Motor neuron (in vitro differentiated cells): ENCODE measurements at regions not wholly inside any gene's neighbourhood (a gene's known extent, or its start where the extent isn't known, plus 50 kb on each side); places are given as distances from the start of the nearest gene placed in this dataset.

ENCODE experiments used
- ATAC-seq, 8 experiments: fragments of 200-7000 bp; cut with Tn5 transposase; replicated peaks in 6 of 8; 2 replicates each; pipeline ENCODE4 v1.8.0; 2021; ENCODE audit warnings: mild to moderate bottlenecking in 8 of 8, moderate library complexity in 8 of 8
- H3K27ac ChIP-seq, 2 donors: fragments of 250-450 bp; sonication (Bioruptor Pico); 2 replicates each; pipeline ENCODE4 v1.9.0; 2021; ENCODE audit warnings: antibody characterized with exemption in 2 of 2, mild to moderate bottlenecking in 2 of 2, moderate library complexity in 1 of 2
- H3K4me1 ChIP-seq, 2 donors: fragments of 250-450 bp; sonication (Bioruptor Pico); replicated peaks in 1 of 2; 2 replicates each; pipeline ENCODE4 v1.6.1; 2021; ENCODE audit warnings: antibody characterized with exemption in 2 of 2, mild to moderate bottlenecking in 2 of 2, moderate library complexity in 1 of 2
- H3K4me3 ChIP-seq, 5 donors: fragments of 250-450 bp; sonication (Bioruptor Pico); 2 replicates each; pipeline ENCODE4 v1.9.0; 2021; ENCODE audit warnings: antibody characterized with exemption in 5 of 5, mild to moderate bottlenecking in 5 of 5, moderate library complexity in 4 of 5
- WGBS, 10 experiments: fragments of 450-650 bp; shearing (Covaris generic); methylation state at CpG; one replicate each; pipeline ENCODE4 v1.0.0; 2022; 5-methylcytosine and 5-hydroxymethylcytosine counted together
- in situ Hi-C, 9 experiments: fragments of 400-800 bp; cut with MboI; loops; one replicate each; pipeline ENCODE4 v1.15.0; 2021; ENCODE audit warnings: low sequenced_read_pairs in 9 of 9, low pct_unique_long_range_greater_than_20kb in 2 of 9; ENCODE audit not compliant: unreplicated experiment in 9 of 9

- no peak for ATAC-seq
- in situ Hi-C loops: no loop called here
- WGBS, 10 experiments: 0 to 91% (median 75%) methylated on average over 1 to 9 of the region's 9 CpGs
- no peak overlapping the region for H3K27ac ChIP-seq
- H3K4me1 ChIP-seq: peaks cover 17 to 25% of the 10 kb centered on the region in 2 donors
- H3K4me3 ChIP-seq: no peak overlapping the region
Observed at GRCh38 chr17:77814091-77814772, 144.3 kb upstream of the TNRC6C start.

- 71 to 100% (median 81%) methylated on average over 2 to 6 of the region's 13 CpGs; no CpG with 5 or more reads in 5 of the 10 experiments for WGBS, 10 experiments
- Histone ChIP-seq H3K4me3 (no peak overlapping the region), H3K4me1 (peaks cover 14 to 21% of the 10 kb centered on the region in 2 donors), H3K27ac (no peak overlapping the region)
- in situ Hi-C loops: no loop called here
- ATAC-seq: peak in 3 of 8 experiments; percentile 38 to 59 (median 41)
Observed at GRCh38 chr17:77815127-77815905, 143.2 kb upstream of the TNRC6C start.

- Histone ChIP-seq H3K4me1 (peaks cover 14 to 15% of the 10 kb centered on the region in 2 donors), H3K4me3 (no peak overlapping the region), H3K27ac (no peak overlapping the region)
- no peak for ATAC-seq
- in situ Hi-C loops: no loop called here
- 60 to 100% (median 73%) methylated on average over 1 to 3 of the region's 4 CpGs; no CpG with 5 or more reads in 1 of the 10 experiments for WGBS, 10 experiments
Observed at GRCh38 chr17:77817953-77818352, 140.6 kb upstream of the TNRC6C start.

GRCh38 chr17:77819497-77819896 lies 139.0 kb upstream of the TNRC6C start:
- Histone ChIP-seq H3K4me3 (no peak overlapping the region), H3K4me1 (peaks cover 14 to 22% of the 10 kb centered on the region in 2 donors), H3K27ac (no peak overlapping the region)
- in situ Hi-C loops: no loop called here
- no peak for ATAC-seq
- 30 to 100% (median 79%) methylated on average over 1 to 3 of the region's 3 CpGs; no CpG with 5 or more reads in 5 of the 10 experiments for WGBS, 10 experiments

DNA sequence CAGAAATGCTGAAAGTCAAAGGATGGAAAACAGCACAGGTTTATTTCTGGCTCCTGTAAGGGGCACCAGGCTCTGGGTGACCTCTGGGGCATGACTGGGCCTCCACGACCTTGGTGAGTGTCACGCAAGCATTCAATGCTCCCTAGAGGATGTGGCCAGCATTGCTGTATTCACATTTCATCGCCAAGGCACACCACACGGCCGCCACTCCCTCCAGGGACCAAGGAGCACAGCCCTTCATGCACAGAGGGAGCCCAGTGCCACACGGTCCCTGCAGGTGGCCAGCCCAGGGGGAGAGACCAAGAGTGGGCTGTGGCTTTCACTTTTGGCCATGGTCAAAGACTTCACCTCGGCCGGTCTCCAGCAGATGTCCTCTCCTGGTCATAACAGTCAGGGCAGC lies 137.4 kb upstream of the TNRC6C start:
- ATAC-seq: peak; percentile 16 to 68 (median 40)
- peaks cover 14 to 23% of the 10 kb centered on the region in 2 donors for H3K4me1 ChIP-seq
- no peak overlapping the region for H3K27ac ChIP-seq
- in situ Hi-C loops: no loop called here
- WGBS, 10 experiments: 26 to 100% (median 65%) methylated on average over 2 to 4 of the region's 8 CpGs; no CpG with 5 or more reads in 5 of the 10 experiments
- H3K4me3 ChIP-seq: no peak overlapping the region

GRCh38 chr17:77822302-77823030 lies 136.0 kb upstream of the TNRC6C start:
- in situ Hi-C loops: no loop called here
- 0 to 100% (median 60%) methylated on average over 1 to 7 of the region's 22 CpGs; no CpG with 5 or more reads in 3 of the 10 experiments for WGBS, 10 experiments
- H3K27ac ChIP-seq: no peak overlapping the region
- peak in 6 of 8 experiments; percentile 15 to 78 (median 27) for ATAC-seq
- no peak overlapping the region for H3K4me3 ChIP-seq
- peaks cover 17 to 28% of the 10 kb centered on the region in 2 donors for H3K4me1 ChIP-seq

DNA sequence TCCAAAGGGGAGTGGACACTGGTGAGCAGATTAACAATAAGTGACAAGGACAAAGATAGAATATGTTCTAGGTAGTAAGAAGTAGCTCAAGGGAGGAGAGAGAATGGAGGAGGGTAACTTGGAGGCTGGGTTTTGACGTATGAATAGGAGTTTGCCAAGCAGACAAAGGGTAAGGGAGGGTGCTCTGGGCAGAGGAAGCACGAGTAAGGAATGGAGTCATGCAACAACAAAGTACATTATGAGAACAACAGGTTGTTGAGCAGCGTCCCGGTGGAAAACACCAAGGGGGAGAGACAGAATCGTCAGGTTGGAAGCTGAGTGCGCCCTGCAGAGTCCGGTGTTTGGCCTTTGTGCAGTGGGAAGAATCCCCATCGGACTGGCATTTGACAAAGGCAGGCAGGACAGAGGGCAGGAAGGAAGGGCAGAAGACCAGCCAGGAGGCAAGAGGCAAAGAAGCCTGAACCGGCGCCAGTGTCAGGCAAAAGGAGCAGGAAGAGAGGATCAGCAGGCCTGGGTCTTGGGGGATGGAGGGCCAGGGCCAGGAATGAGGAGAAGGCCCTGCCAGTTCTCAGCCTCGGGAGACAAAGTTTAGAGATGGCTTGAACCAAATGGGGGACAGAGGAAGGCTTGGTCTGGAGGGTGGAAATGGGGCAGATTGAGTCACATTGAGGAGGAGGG lies 134.3 kb upstream of the TNRC6C start:
- 67 to 90% (median 80%) methylated on average over 1 to 10 of the region's 11 CpGs; no CpG with 5 or more reads in 1 of the 10 experiments for WGBS, 10 experiments
- in situ Hi-C loops: no loop called here
- Histone ChIP-seq H3K4me3 (no peak overlapping the region), H3K27ac (no peak overlapping the region), H3K4me1 (peaks cover 26 to 37% of the 10 kb centered on the region in 2 donors)
- no peak for ATAC-seq

DNA sequence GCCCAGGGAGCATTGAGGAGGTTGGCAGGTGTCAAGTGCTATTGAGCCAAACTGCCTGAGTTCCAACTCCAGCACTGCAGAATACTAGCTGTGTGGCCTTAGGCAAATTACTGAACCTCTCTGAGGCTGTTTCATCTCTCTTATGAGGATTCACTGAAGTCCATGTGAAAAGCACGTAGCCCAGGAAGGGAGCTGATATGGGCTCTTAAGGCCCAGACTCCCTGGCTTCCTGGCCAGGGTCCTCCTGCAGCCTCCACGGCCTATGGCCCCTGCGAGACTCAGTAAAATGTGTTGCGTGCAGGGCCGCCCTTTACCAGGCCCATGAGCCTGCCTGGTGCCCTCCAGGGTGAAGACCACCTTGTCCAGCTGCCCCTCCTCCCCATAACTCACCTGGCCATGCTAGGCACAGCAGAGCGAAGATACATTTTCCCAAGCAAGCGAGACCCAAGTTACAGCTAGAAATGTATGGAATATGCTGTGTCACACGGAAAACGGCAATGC lies 133.7 kb upstream of the TNRC6C start:
- peaks cover 32 to 42% of the 10 kb centered on the region in 2 donors for H3K4me1 ChIP-seq
- no peak overlapping the region for H3K4me3 ChIP-seq
- no peak for ATAC-seq
- WGBS, 10 experiments: 83 to 100% (median 94%) methylated on average over 1 to 9 of the region's 9 CpGs; no CpG with 5 or more reads in 3 of the 10 experiments
- in situ Hi-C loops: no loop called here
- H3K27ac ChIP-seq: no peak overlapping the region

DNA sequence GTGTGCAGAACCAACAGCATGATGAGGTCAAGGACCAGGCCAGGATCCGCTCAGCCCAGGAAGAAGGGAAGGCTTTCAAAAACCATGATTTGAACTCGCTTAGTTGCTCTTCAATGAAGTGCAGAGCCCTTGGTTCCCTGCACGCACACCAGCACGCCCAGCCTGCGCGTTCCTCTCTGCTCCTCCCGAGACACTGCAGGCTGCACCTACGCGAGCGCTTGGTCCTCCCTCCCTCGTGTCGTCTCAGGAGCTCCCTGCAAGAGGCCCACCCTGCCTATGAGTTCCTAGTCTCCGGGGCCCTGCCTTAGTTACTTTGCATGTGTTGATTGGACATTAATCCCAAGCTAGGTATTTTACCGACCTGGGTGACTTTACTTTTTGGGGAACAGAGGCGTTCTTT lies 132.9 kb upstream of the TNRC6C start:
- peaks cover 39 to 50% of the 10 kb centered on the region in 2 donors for H3K4me1 ChIP-seq
- ATAC-seq: no peak
- no peak overlapping the region for H3K4me3 ChIP-seq
- H3K27ac ChIP-seq: no peak overlapping the region
- in situ Hi-C loops: no loop called here
- WGBS, 10 experiments: 64 to 100% (median 82%) methylated on average over 1 to 8 of the region's 15 CpGs; no CpG with 5 or more reads in 5 of the 10 experiments

DNA sequence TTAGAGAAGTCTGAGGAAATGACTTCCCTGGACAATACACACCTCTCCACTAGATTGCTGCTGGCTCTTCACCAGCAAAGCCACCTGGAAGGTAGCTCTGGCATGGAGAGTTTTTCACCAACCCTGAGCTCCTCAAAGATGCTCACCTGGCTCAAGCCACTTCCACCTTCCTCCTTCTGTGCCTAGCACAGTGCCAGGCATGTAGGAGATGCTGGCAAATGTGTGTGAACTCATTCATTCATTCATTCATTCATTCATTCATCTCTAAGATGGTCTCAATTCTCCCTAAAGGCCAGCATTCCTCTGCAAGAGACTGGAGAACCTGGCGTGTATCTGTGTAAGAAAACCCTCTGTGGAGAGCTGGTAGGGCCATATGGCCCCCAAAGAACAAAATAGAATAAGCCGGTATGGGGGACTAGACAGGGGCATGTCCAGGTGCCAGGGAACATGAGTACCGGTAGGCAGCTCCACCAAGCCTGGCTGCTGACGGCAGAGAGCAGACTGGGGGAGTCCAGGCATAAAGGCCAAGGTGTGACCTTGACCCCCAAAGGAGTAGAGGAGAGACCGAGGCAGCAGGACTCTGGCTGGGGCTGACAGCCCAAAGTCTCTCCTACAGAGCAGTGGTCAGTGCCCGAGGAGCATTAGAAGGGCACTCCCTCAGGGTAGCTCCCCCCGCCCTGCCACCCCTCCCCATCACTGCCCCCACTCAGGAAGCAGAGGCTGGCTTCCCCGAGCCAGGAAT lies 132.2 kb upstream of the TNRC6C start:
- no peak overlapping the region for H3K27ac ChIP-seq
- WGBS, 10 experiments: 59 to 100% (median 69%) methylated on average over 2 to 3 of the region's 8 CpGs; no CpG with 5 or more reads in 7 of the 10 experiments
- ATAC-seq: no peak

DNA sequence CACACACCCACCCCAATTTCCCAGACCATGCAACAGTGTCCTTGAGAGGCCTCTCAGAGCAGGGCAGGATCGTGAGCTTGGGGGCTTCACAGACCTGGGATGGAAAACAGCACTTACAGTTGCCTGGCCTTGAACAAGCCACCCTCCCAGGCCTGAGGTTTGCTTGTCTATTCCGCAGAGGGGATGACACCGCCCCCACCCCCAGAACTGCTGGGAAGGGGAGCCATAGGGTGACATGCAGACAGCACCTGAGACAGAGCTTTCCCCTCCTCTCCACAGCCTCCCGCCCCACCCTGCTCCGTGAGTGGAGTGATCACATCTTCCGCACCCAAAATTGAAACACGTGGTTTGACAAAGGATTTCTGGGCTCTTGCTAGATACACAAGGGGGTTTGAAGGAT lies 131.5 kb upstream of the TNRC6C start:
- WGBS, 10 experiments: 92% methylated on average over 2 of the region's 7 CpGs; no CpG with 5 or more reads in 9 of the 10 experiments
- in situ Hi-C loops: no loop called here
- Histone ChIP-seq H3K4me3 (no peak overlapping the region), H3K4me1 (peaks cover 38 to 61% of the 10 kb centered on the region in 2 donors), H3K27ac (no peak overlapping the region)
- ATAC-seq: no peak

More for the DNA sequence above, 132.2 kb upstream of the TNRC6C start:
- in situ Hi-C loops: no loop called here
- peaks cover 33 to 53% of the 10 kb centered on the region in 2 donors for H3K4me1 ChIP-seq
- no peak overlapping the region for H3K4me3 ChIP-seq

DNA sequence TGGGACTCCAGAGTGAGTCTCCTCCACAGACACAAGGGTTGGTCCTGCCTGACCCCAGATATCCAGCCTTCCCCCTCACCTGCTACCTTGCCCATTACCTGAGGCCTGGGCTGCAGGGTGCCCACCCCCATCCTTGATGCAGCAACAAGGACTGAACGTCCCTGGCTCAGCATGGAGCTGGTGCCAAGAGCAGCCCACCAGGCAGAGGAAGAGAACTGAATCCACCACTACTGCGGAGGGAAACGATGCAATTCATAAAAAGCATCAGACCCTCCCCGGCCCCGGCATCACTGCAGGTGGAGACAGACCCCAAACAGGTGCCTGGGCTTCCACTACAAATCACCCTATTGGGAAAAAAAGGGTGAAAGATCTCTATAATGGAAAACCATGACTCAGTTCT lies 131.0 kb upstream of the TNRC6C start:
- H3K4me3 ChIP-seq: no peak overlapping the region
- in situ Hi-C loops: no loop called here
- H3K4me1 ChIP-seq: peaks cover 38 to 62% of the 10 kb centered on the region in 2 donors
- no peak overlapping the region for H3K27ac ChIP-seq
- no peak for ATAC-seq
- 82 to 92% methylated on average over 2 of the region's 5 CpGs; no CpG with 5 or more reads in 8 of the 10 experiments for WGBS, 10 experiments
